ENCODE measurements at regions not wholly inside any gene's neighbourhood (a gene's known extent, or its start where the extent isn't known, plus 50 kb on each side); places are given as distances from the start of the nearest gene placed in this dataset.

- H3K9me3 ChIP-seq: no peaks in the 10 kb centered on the region
- no peaks in the 10 kb centered on the region for H3K27me3 ChIP-seq
- no peak overlapping the region for H3K4me3 ChIP-seq
- no peaks in the 10 kb centered on the region for H3K4me1 ChIP-seq
- TF ChIP-seq EP300 (IDR thresholded peaks at IDR 0.05) (no peak), POLR2AphosphoS5 (IDR thresholded peaks at IDR 0.05) (no peak), CTCF (IDR thresholded peaks at IDR 0.05) (no peak), POLR2A (IDR thresholded peaks at IDR 0.05) (no peak)
- no peak overlapping the region for H3K27ac ChIP-seq
- WGBS, 2 donors (ENCODE audit: low coverage in 1 of 2): 17 to 30% methylated on average over 1 to 2 of the region's 2 CpGs
- no peak for ATAC-seq
- H3K36me3 ChIP-seq: no peaks in the 10 kb centered on the region
Measured at GRCh38 chr6:2611092-2611491, 139.6 kb downstream of the MYLK4 start.

DNA sequence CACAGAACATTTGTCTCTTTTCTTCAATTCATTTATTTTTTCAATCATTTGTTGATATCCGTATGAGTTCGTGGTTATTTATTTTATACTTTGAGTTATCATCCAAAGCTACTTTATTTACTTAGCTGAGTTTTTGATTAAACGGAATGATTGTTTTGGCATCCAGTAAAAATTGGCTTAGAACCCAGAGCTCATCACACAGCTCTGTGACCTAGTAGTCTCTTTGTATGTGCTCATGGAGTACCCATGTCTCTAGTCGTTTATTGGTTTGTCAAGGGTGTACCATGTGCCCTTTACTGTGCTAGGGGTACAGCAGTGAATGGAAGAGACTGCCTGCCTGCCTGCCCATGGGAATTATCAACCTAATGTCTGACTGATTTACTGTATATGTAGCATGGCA, 142.2 kb downstream of the MYLK4 start:
- 30 to 31% methylated on average over 3 to 4 of the region's 4 CpGs for WGBS, 2 donors (ENCODE audit: low coverage in 1 of 2)
- no peak overlapping the region for H3K4me3 ChIP-seq
- no peaks in the 10 kb centered on the region for H3K9me3 ChIP-seq
- H3K4me1 ChIP-seq: no peaks in the 10 kb centered on the region
- H3K27ac ChIP-seq: no peak overlapping the region
- H3K27me3 ChIP-seq: no peaks in the 10 kb centered on the region
- ATAC-seq: no peak
- H3K36me3 ChIP-seq: no peaks in the 10 kb centered on the region
- TF ChIP-seq EP300 (IDR thresholded peaks at IDR 0.05) (no peak), POLR2A (IDR thresholded peaks at IDR 0.05) (no peak), CTCF (IDR thresholded peaks at IDR 0.05) (no peak)

DNA sequence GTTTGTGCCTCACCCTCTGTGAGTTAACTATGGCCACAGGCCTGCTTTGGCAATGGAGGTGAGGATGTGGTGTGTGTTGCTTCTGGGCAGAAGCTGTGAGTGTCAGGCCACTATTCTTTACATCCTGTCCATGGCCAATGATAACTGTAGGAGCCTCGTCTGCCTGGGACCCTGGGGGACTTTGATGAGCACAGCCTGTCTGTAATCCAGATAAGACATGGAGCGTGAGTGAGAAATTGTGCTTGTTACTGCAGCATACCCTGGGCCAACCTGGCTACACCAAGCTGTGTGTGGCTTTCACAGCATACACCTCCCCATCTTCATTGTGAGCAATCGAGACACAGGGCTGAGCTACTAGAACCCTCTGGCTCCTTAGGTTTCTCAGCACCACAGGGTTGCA, 150.4 kb downstream of the MYLK4 start:
- TF ChIP-seq EP300 (IDR thresholded peaks at IDR 0.05) (no peak), CTCF (IDR thresholded peaks at IDR 0.05) (no peak), POLR2A (IDR thresholded peaks at IDR 0.05) (no peak), POLR2AphosphoS5 (IDR thresholded peaks at IDR 0.05) (no peak)
- Histone ChIP-seq H3K4me3 (no peak overlapping the region), H3K9me3 (no peaks in the 10 kb centered on the region), H3K36me3 (no peaks in the 10 kb centered on the region), H3K27me3 (peaks cover 6% of the 10 kb centered on the region), H3K27ac (no peak overlapping the region), H3K4me1 (no peaks in the 10 kb centered on the region)
- no peak for ATAC-seq
- WGBS, 2 donors (ENCODE audit: low coverage in 1 of 2): 100% methylated on average over 2 of the region's 3 CpGs; no CpG with 5 or more reads in 1 of the 2 donors

DNA sequence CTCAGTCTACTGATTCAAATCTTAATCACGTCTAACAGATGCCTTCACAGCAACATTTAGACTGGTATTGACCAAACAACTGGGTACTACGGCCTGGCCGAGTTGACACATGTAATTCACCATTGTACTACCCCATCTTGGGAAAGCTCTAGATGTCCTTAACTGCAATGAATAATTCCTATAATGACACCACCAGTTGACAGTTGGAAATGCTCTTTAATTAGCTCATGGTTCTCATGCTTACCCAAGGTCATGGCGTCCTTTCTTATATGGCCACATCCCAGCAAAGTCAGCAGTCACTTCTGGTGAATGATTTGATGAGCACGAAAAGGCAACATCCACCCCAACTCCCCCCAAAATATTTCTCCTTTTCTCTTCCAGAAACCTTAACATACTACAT, 150.9 kb downstream of the MYLK4 start:
- TF ChIP-seq EP300 (IDR thresholded peaks at IDR 0.05) (no peak), POLR2A (IDR thresholded peaks at IDR 0.05) (no peak), POLR2AphosphoS5 (IDR thresholded peaks at IDR 0.05) (no peak), CTCF (IDR thresholded peaks at IDR 0.05) (no peak)
- WGBS, 2 donors (ENCODE audit: low coverage in 1 of 2): 97 to 98% methylated on average over 4 to 5 of the region's 5 CpGs
- Histone ChIP-seq H3K9me3 (no peaks in the 10 kb centered on the region), H3K4me3 (no peak overlapping the region), H3K27me3 (peaks cover 6% of the 10 kb centered on the region), H3K36me3 (no peaks in the 10 kb centered on the region), H3K4me1 (no peaks in the 10 kb centered on the region), H3K27ac (no peak overlapping the region)
- no peak for ATAC-seq

- H3K9me3 ChIP-seq: no peaks in the 10 kb centered on the region
- TF ChIP-seq EP300 (IDR thresholded peaks at IDR 0.05): no peak
- TF ChIP-seq POLR2A (IDR thresholded peaks at IDR 0.05): no peak
- TF ChIP-seq CTCF (IDR thresholded peaks at IDR 0.05): no peak
- no peak for TF ChIP-seq POLR2AphosphoS5 (IDR thresholded peaks at IDR 0.05)
Measured at GRCh38 chr6:2598867-2599266, 151.9 kb downstream of the MYLK4 start.

More at GRCh38 chr6:2598867-2599266, 151.9 kb downstream of the MYLK4 start:
- Histone ChIP-seq H3K4me1 (no peaks in the 10 kb centered on the region), H3K36me3 (no peaks in the 10 kb centered on the region), H3K4me3 (no peak overlapping the region), H3K27me3 (peaks cover 6% of the 10 kb centered on the region), H3K27ac (no peak overlapping the region)
- WGBS, 2 donors (ENCODE audit: low coverage in 1 of 2): 100% methylated on average over 1 of the region's 6 CpGs
- ATAC-seq: no peak

Measured in gastroesophageal sphincter (tissue), 4 donors.